Gastroesophageal sphincter (tissue), 4 donors: ENCODE measurements at regions not wholly inside any gene's neighbourhood (a gene's known extent, or its start where the extent isn't known, plus 50 kb on each side); places are given as distances from the start of the nearest gene placed in this dataset.

ENCODE experiments used
- ATAC-seq: fragments of 150-250 bp; one replicate; pipeline ENCODE4 v1.9.1; 2016; ENCODE audit warnings: mild to moderate bottlenecking, moderate library complexity
- H3K27ac ChIP-seq, 4 donors: fragments of 200-600 bp; sonication (generic) in 3 of 4; 1 replicate in 3 of 4; 2 replicates in 1 of 4; pipeline ENCODE4 v1.5.1; 2016 to 2019
- H3K27me3 ChIP-seq: fragments of 200-600 bp; sonication (generic); one replicate; pipeline ENCODE4 v1.5.1; 2019
- H3K36me3 ChIP-seq, 2 donors: fragments of 200-600 bp; sonication (generic); one replicate each; pipeline ENCODE4 v1.5.1; 2019; ENCODE audit warnings: control low read depth in 1 of 2
- H3K4me1 ChIP-seq, 3 donors: fragments of 200-600 bp; sonication (generic); 1 replicate in 2 of 3; 2 replicates in 1 of 3; pipeline ENCODE4 v1.5.1; 2016 to 2019; ENCODE audit warnings: control low read depth in 2 of 3
- H3K4me3 ChIP-seq, 2 donors: fragments of 200-600 bp; sonication (generic); one replicate each; pipeline ENCODE4 v1.5.1; 2019; ENCODE audit warnings: mild to moderate bottlenecking in 1 of 2, moderate library complexity in 1 of 2
- H3K9me3 ChIP-seq, 3 donors: fragments of 200-600 bp; sonication (generic); one replicate each; pipeline ENCODE4 v1.5.1; 2017 to 2019; ENCODE audit warnings: control low read depth in 2 of 3
- EP300 ChIP-seq: sonication (generic); formaldehyde crosslinking; IDR thresholded peaks from one replicate; pipeline ENCODE4 v1.6.1; 2017; ENCODE audit warnings: antibody characterized with exemption, mild to moderate bottlenecking
- POLR2A ChIP-seq, 2 donors: fragments of 450-650 bp; IDR thresholded peaks; one replicate each; pipeline ENCODE4 v1.6.1; 2017; ENCODE audit warnings: antibody characterized with exemption in 2 of 2, mild to moderate bottlenecking in 2 of 2, moderate library complexity in 1 of 2
- POLR2AphosphoS5 ChIP-seq: sonication (generic); formaldehyde crosslinking; IDR thresholded peaks from one replicate; pipeline ENCODE4 v1.6.1; 2017; ENCODE audit warnings: antibody characterized with exemption
- WGBS, 2 donors: methylation state at CpG; one replicate each; pipeline ENCODE4 v1.1.5; 2018; ENCODE audit warnings: low coverage in 1 of 2; 5-methylcytosine and 5-hydroxymethylcytosine counted together
- TF ChIP-seq, protein P1 (sequence below), 4 experiments: fragments of 200-600 bp in 2 of 4; fragments of 450-650 bp in 2 of 4; sonication (generic) in 1 of 4; IDR thresholded peaks; one replicate each; pipeline ENCODE4 v1.5.1; 2017 to 2019; ENCODE audit warnings: antibody characterized with exemption in 4 of 4, mild to moderate bottlenecking in 2 of 4, moderate library complexity in 2 of 4

DNA sequence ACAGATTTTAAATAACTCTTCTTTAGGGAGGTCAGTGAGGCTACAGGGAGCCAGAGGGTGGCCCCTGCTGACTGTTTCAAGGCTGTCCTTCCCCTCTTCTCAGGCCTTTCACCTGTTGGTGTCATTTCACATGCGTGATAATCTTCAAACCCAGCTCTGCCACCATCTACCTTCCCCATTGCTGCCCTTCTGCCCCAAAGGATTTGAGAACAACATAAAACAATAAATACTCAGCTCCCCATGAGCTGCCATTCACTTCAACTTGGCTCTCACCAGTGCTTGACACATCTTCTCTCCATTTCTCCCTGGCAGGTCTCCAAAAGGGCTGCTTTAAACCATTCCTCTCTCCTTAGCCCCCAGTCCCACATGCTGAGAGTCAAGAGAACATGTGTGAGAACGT, 75.5 kb upstream of the PALM2AKAP2 start:
- peaks cover 0 to 17% (median 0%) of the 10 kb centered on the region in 3 donors for H3K4me1 ChIP-seq
- H3K9me3 ChIP-seq: no peaks in the 10 kb centered on the region
- H3K27me3 ChIP-seq: no peaks in the 10 kb centered on the region
- H3K36me3 ChIP-seq: no peaks in the 10 kb centered on the region
- TF ChIP-seq EP300 (no peak), POLR2A (IDR thresholded peaks at IDR 0.05) (no peak), POLR2AphosphoS5 (no peak)
- TF ChIP-seq, protein P1, sequence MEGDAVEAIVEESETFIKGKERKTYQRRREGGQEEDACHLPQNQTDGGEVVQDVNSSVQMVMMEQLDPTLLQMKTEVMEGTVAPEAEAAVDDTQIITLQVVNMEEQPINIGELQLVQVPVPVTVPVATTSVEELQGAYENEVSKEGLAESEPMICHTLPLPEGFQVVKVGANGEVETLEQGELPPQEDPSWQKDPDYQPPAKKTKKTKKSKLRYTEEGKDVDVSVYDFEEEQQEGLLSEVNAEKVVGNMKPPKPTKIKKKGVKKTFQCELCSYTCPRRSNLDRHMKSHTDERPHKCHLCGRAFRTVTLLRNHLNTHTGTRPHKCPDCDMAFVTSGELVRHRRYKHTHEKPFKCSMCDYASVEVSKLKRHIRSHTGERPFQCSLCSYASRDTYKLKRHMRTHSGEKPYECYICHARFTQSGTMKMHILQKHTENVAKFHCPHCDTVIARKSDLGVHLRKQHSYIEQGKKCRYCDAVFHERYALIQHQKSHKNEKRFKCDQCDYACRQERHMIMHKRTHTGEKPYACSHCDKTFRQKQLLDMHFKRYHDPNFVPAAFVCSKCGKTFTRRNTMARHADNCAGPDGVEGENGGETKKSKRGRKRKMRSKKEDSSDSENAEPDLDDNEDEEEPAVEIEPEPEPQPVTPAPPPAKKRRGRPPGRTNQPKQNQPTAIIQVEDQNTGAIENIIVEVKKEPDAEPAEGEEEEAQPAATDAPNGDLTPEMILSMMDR (IDR thresholded peaks at IDR 0.05): no peak
- H3K4me3 ChIP-seq: no peak overlapping the region
- 72 to 89% methylated on average over 2 of the region's 2 CpGs for WGBS, 2 donors
- no peak for ATAC-seq
- H3K27ac ChIP-seq: no peak overlapping the region

DNA sequence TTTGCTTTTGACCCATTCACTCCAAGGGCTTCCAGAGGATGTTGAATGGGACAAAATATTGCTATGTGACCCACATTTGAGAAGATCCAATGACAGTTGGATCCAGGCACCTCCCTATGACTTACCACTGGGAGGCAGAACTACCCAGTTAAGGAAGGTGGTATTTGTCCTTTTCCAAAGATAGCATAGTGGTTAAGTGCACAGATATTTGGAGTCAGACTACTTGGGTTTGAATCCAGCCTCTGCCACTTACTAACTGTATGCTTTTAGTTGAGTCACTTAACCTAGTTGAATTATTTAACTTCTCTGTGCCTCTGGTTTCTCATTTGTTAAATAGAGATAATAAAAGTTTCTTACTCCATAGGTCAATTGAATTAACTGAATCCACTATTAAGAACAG, 74.5 kb upstream of the PALM2AKAP2 start:
- Histone ChIP-seq H3K36me3 (no peaks in the 10 kb centered on the region), H3K9me3 (no peaks in the 10 kb centered on the region), H3K27me3 (no peaks in the 10 kb centered on the region), H3K4me1 (peaks cover 0 to 24% (median 0%) of the 10 kb centered on the region in 3 donors), H3K4me3 (no peak overlapping the region), H3K27ac (no peak overlapping the region)
- ATAC-seq: no peak
- TF ChIP-seq EP300: no peak
- no peak for TF ChIP-seq POLR2A (IDR thresholded peaks at IDR 0.05)
- TF ChIP-seq, protein P1 (IDR thresholded peaks at IDR 0.05): no peak
- TF ChIP-seq POLR2AphosphoS5: no peak

DNA sequence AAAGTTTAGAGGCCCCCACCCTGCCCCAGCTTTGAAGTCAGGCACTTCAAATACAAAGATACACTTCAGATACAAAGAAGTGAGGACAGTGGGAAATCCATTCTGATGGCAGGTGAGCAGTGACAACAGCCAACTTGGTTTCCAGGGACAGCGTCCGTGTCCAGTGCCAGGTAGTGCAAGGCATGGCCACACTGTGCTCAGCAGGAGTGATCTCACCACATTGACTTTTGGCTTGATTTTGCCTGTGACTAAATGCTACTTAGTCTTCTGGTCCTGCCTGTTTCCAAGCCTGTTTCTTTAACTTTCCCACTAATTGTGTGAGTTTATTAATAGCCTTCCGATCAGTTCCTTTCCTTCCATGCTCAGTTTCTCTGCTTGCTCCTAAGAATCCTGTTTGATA, 72.6 kb upstream of the PALM2AKAP2 start:
- WGBS, 2 donors: 70% methylated on average over 1 of the region's 3 CpGs; no CpG with 5 or more reads in 1 of the 2 donors

GRCh38 chr9:109708451-109708945, 71.5 kb upstream of the PALM2AKAP2 start:
- ATAC-seq: no peak
- TF ChIP-seq POLR2A (IDR thresholded peaks at IDR 0.05) (no peak), POLR2AphosphoS5 (peak; percentile 26), EP300 (no peak)
- TF ChIP-seq, protein P1 (IDR thresholded peaks at IDR 0.05): no peak
- Histone ChIP-seq H3K36me3 (no peaks in the 10 kb centered on the region), H3K9me3 (no peaks in the 10 kb centered on the region), H3K27me3 (no peaks in the 10 kb centered on the region), H3K4me3 (no peak overlapping the region), H3K27ac (peak overlapping the region in 1 of 4 donors; percentile 24), H3K4me1 (peaks cover 0 to 24% (median 0%) of the 10 kb centered on the region in 3 donors)
- 17 to 23% methylated on average over 3 to 4 of the region's 4 CpGs for WGBS, 2 donors

More for the DNA sequence above, 72.6 kb upstream of the PALM2AKAP2 start:
- no peak for ATAC-seq
- Histone ChIP-seq H3K9me3 (no peaks in the 10 kb centered on the region), H3K36me3 (no peaks in the 10 kb centered on the region), H3K4me3 (no peak overlapping the region), H3K27ac (no peak overlapping the region), H3K4me1 (peaks cover 0 to 24% (median 0%) of the 10 kb centered on the region in 3 donors), H3K27me3 (no peaks in the 10 kb centered on the region)
- TF ChIP-seq EP300 (no peak), POLR2AphosphoS5 (no peak), POLR2A (IDR thresholded peaks at IDR 0.05) (no peak)
- TF ChIP-seq, protein P1 (IDR thresholded peaks at IDR 0.05): no peak

DNA sequence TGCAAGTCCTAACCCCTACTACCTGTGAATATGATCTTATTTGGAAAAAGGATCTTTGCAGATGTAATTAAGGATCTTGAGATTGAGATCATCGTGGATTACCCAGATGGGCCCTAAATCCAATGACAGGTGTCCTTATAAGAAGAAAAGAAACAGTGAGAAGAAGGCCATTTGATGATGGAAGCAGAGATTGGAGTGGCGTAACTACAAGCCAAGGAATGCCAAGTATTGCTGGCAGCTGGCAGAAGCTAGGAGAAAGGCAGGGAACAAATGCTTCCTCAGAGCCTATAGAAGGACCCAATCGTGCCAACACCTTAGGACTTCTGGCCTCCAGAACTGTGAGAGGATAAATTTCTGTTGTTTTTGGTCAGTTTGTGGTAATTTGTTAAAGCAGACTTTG, 70.1 kb upstream of the PALM2AKAP2 start:
- Histone ChIP-seq H3K27me3 (no peaks in the 10 kb centered on the region), H3K4me3 (no peak overlapping the region), H3K27ac (no peak overlapping the region), H3K4me1 (peaks cover 0 to 24% (median 0%) of the 10 kb centered on the region in 3 donors), H3K36me3 (no peaks in the 10 kb centered on the region), H3K9me3 (no peaks in the 10 kb centered on the region)
- ATAC-seq: no peak
- TF ChIP-seq POLR2AphosphoS5: no peak
- TF ChIP-seq EP300: no peak
- no peak for TF ChIP-seq POLR2A (IDR thresholded peaks at IDR 0.05)
- TF ChIP-seq, protein P1 (IDR thresholded peaks at IDR 0.05): no peak
- 78 to 90% methylated on average over 2 to 3 of the region's 3 CpGs for WGBS, 2 donors
